ENCODE measurements at regions not wholly inside any gene's neighbourhood (a gene's known extent, or its start where the extent isn't known, plus 50 kb on each side); places are given as distances from the start of the nearest gene placed in this dataset.

DNA sequence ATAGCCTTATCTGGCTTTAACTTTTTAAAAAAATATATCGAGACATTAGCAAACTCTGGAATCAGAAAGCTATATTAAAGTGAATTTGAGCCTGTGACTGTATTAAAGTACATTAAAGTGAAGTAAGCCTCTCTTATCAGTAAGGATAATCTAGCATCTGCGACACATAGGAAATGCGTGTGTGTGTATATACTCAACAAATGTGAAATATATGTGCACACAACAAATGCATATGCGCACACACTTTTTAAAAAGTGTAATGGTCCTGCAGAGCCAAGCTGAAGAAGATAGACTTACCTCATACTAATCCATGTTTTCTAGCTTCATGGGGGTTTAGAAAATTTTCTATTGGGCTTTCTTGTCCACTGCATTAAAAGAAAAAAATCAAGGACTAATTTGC lies 437.1 kb downstream of the ZIC1 start:
- 87% methylated on average over 4 of the region's 4 CpGs for WGBS, 2 donors
- Histone ChIP-seq H3K27me3 (no peaks in the 10 kb centered on the region), H3K4me1 (no peaks in the 10 kb centered on the region), H3K4me3 (no peak overlapping the region), H3K36me3 (no peaks in the 10 kb centered on the region), H3K27ac (no peak overlapping the region), H3K9me3 (no peaks in the 10 kb centered on the region)
- DNase-seq (no peak), ATAC-seq (ENCODE audit: low FRiP score in 2 of 2) (no peak)
- no peak for TF ChIP-seq POLR2A (IDR thresholded peaks at IDR 0.05)
- TF ChIP-seq, protein P1, sequence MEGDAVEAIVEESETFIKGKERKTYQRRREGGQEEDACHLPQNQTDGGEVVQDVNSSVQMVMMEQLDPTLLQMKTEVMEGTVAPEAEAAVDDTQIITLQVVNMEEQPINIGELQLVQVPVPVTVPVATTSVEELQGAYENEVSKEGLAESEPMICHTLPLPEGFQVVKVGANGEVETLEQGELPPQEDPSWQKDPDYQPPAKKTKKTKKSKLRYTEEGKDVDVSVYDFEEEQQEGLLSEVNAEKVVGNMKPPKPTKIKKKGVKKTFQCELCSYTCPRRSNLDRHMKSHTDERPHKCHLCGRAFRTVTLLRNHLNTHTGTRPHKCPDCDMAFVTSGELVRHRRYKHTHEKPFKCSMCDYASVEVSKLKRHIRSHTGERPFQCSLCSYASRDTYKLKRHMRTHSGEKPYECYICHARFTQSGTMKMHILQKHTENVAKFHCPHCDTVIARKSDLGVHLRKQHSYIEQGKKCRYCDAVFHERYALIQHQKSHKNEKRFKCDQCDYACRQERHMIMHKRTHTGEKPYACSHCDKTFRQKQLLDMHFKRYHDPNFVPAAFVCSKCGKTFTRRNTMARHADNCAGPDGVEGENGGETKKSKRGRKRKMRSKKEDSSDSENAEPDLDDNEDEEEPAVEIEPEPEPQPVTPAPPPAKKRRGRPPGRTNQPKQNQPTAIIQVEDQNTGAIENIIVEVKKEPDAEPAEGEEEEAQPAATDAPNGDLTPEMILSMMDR (IDR thresholded peaks at IDR 0.05): no peak
- TF ChIP-seq POLR2AphosphoS5 (IDR thresholded peaks at IDR 0.05): no peak
- no peak for TF ChIP-seq EP300 (IDR thresholded peaks at IDR 0.05)

DNA sequence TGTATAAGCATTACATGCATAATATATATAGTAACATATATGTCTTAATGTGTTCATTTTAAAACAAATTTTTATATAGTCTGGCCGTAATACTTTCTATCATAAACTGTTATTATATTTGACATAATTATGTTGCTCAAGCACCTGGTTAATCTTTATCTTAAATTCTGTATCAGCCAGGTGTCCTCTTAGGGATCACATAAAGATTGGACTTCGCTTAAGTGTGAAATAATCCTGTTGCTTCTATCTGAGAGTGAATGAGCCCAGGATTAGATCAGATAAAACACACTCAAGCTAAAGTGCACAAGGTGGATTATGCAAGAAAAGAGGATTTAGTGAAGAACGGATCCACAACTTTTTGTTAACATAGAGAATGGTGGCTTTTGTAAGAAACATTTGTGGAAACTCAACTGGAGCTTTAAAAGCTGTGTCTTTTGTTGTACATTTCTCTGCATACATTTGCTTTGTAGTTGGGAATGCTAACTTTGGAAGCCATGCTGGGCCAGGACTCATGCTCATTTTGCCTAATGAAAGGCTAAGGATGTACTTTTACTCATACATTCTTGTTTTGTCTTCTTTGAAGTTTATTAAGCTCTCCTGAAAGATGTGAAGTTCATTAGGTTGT lies 437.8 kb downstream of the ZIC1 start:
- ATAC-seq (ENCODE audit: low FRiP score in 2 of 2): no peak
- no peak for TF ChIP-seq EP300 (IDR thresholded peaks at IDR 0.05)
- TF ChIP-seq, protein P1 (IDR thresholded peaks at IDR 0.05): no peak
- Histone ChIP-seq H3K4me1 (no peaks in the 10 kb centered on the region), H3K27ac (no peak overlapping the region), H3K9me3 (no peaks in the 10 kb centered on the region), H3K36me3 (no peaks in the 10 kb centered on the region), H3K27me3 (no peaks in the 10 kb centered on the region), H3K4me3 (no peak overlapping the region)
- no peak for DNase-seq
- WGBS, 2 donors: 71 to 77% methylated on average over 3 of the region's 3 CpGs

DNA sequence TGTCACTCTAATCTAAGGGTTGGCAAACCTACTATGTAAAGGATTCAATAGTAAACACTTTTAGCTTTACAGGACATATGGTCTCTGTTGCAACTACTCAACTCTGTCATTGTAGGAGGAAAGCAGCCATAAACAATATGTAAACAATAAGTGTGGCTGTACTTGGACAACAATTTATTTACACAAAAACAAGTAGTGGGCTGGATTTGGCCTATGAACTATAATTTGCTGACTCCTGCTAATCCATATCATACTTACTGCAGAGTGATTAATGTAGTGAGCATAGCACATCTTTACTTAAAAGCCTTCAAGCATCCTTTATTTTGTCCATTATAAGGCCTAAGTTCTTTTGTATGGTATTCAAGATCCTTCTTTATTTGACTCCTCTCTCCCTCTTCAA lies 441.9 kb downstream of the ZIC1 start:
- H3K27me3 ChIP-seq: no peaks in the 10 kb centered on the region
- no peaks in the 10 kb centered on the region for H3K36me3 ChIP-seq
- ATAC-seq (ENCODE audit: low FRiP score in 2 of 2): no peak
- H3K4me1 ChIP-seq: no peaks in the 10 kb centered on the region
- DNase-seq: no peak
- TF ChIP-seq, protein P1 (IDR thresholded peaks at IDR 0.05): no peak
- TF ChIP-seq POLR2AphosphoS5 (IDR thresholded peaks at IDR 0.05) (no peak), POLR2A (IDR thresholded peaks at IDR 0.05) (no peak), EP300 (IDR thresholded peaks at IDR 0.05) (no peak)
- no peaks in the 10 kb centered on the region for H3K9me3 ChIP-seq
- H3K27ac ChIP-seq: no peak overlapping the region
- no peak overlapping the region for H3K4me3 ChIP-seq

DNA sequence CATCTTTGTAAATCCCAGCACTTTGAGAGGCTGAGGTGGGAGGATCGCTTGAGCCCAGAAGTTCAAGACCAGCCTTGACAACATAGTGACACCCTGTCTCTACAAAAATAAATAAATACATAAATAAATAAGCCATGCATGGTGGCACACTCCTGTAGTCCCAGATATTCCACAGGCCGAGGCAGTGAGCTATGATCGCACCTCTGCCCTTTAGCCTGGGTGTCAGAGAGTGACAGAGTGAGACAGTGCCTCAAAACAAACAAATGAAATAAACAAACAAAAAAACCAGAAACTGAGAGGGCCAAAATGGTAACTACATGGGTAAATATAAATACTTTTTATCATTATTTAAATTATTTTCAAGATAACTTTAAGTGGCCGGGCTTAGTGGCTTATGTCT lies 445.4 kb downstream of the ZIC1 start:
- TF ChIP-seq EP300 (IDR thresholded peaks at IDR 0.05) (no peak), POLR2AphosphoS5 (IDR thresholded peaks at IDR 0.05) (no peak), POLR2A (IDR thresholded peaks at IDR 0.05) (no peak)
- TF ChIP-seq, protein P1 (IDR thresholded peaks at IDR 0.05): no peak
- Histone ChIP-seq H3K4me3 (no peak overlapping the region), H3K36me3 (no peaks in the 10 kb centered on the region), H3K9me3 (no peaks in the 10 kb centered on the region), H3K27me3 (no peaks in the 10 kb centered on the region), H3K4me1 (no peaks in the 10 kb centered on the region), H3K27ac (no peak overlapping the region)
- 87 to 91% methylated on average over 4 of the region's 4 CpGs for WGBS, 2 donors
- ATAC-seq (ENCODE audit: low FRiP score in 2 of 2) (no peak), DNase-seq (no peak)

DNA sequence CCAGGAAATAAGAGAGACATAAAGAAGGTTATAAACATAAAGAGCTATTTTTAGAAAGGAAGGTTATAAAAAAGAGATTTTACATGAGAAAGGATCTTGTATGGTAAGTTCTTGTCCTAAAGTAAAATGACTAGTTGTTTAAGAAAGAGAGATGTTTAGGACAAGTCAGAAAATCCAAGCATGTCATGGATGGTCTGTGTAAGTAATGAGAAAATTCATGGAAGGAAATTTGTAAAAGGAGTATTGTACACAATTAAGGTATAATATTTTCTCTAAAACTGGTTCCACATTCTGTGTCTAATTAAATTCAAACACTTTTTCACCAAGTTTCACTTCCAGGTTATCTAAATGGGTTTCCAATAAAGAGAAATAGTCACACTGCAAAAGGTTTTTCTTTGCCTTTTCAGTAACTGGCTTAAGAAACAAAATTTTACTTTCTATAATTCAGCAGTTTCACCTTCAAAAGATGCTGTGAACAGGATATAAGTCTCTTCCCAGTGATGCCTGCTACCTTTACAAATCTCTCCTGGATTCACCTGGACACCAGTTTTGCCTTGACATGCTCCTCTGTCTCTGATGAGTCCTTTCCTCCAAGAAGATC lies 455.7 kb downstream of the ZIC1 start:
- Histone ChIP-seq H3K36me3 (no peaks in the 10 kb centered on the region), H3K27me3 (no peaks in the 10 kb centered on the region), H3K27ac (no peak overlapping the region), H3K4me1 (no peaks in the 10 kb centered on the region), H3K9me3 (peaks cover 0 to 18% (median 2%) of the 10 kb centered on the region in 4 donors), H3K4me3 (no peak overlapping the region)
- DNase-seq (no peak), ATAC-seq (ENCODE audit: low FRiP score in 2 of 2) (no peak)
- no peak for TF ChIP-seq POLR2A (IDR thresholded peaks at IDR 0.05)
- no peak for TF ChIP-seq POLR2AphosphoS5 (IDR thresholded peaks at IDR 0.05)
- TF ChIP-seq, protein P1 (IDR thresholded peaks at IDR 0.05): no peak
- TF ChIP-seq EP300 (IDR thresholded peaks at IDR 0.05): no peak
